CD14-positive monocyte (primary cell): ENCODE measurements at regions not wholly inside any gene's neighbourhood (a gene's known extent, or its start where the extent isn't known, plus 50 kb on each side); places are given as distances from the start of the nearest gene placed in this dataset.

Source experiments
- DNase-seq, 3 donors: peaks; one replicate each; pipeline ENCODE4 v3.0.0-alpha.2; 2011 to 2022
- H2AFZ ChIP-seq: 2 replicates; pipeline ENCODE4 v1.6.0; 2012; ENCODE audit warnings: mild to moderate bottlenecking, low read depth, low read length, inconsistent platforms; ENCODE audit not compliant: insufficient read depth, poor library complexity, severe bottlenecking
- H3K27ac ChIP-seq, 2 donors: 1 replicate in 1 of 2; 2 replicates in 1 of 2; pipeline ENCODE4 v1.5.1; 2012 to 2013; ENCODE audit warnings: low read length in 2 of 2, control low read depth in 1 of 2, inconsistent platforms in 1 of 2, low read depth in 1 of 2, mild to moderate bottlenecking in 1 of 2
- H3K27me3 ChIP-seq, 2 donors: one replicate each; pipeline versions ENCODE4 v1.6.0 to v1.6.1; 2011 to 2013; ENCODE audit warnings: low read length in 2 of 2; ENCODE audit not compliant: control insufficient read depth in 2 of 2, insufficient read depth in 2 of 2
- H3K36me3 ChIP-seq, 2 donors: replicated peaks in 1 of 2; 1 replicate in 1 of 2; 2 replicates in 1 of 2; pipeline versions ENCODE4 v1.5.1 to v1.6.1; 2012 to 2013; ENCODE audit warnings: low read length in 2 of 2, control low read depth in 1 of 2, inconsistent platforms in 1 of 2, mild to moderate bottlenecking in 1 of 2; ENCODE audit not compliant: insufficient read depth in 2 of 2, control insufficient read depth in 1 of 2
- H3K4me1 ChIP-seq, 2 donors: 1 replicate in 1 of 2; 2 replicates in 1 of 2; pipeline versions ENCODE4 v1.5.1 to v1.6.1; 2012 to 2013; ENCODE audit warnings: low read length in 2 of 2, control low read depth in 1 of 2, inconsistent platforms in 1 of 2, mild to moderate bottlenecking in 1 of 2, moderate library complexity in 1 of 2; ENCODE audit not compliant: insufficient read depth in 2 of 2, control insufficient read depth in 1 of 2
- H3K4me2 ChIP-seq: replicated peaks from 2 replicates; pipeline ENCODE3; 2012; ENCODE audit warnings: low read length, moderate library complexity, mild to moderate bottlenecking; ENCODE audit not compliant: poor library complexity, severe bottlenecking; ENCODE audit errors: extremely low read depth
- H3K4me3 ChIP-seq, 3 experiments: fragments of 200-600 bp in 1 of 3; sonication (generic) in 1 of 3; replicated peaks in 1 of 3; 1 replicate in 2 of 3; 2 replicates in 1 of 3; pipeline ENCODE4 v1.5.1; 2011 to 2013; ENCODE audit warnings: low read length in 3 of 3, mild to moderate bottlenecking in 3 of 3, control low read depth in 2 of 3, low read depth in 2 of 3, inconsistent platforms in 1 of 3, moderate library complexity in 1 of 3
- H3K79me2 ChIP-seq: 2 replicates; pipeline ENCODE4 v1.6.0; 2012; ENCODE audit warnings: mild to moderate bottlenecking, control low read depth, inconsistent platforms, low read length, moderate library complexity; ENCODE audit not compliant: insufficient read depth
- H3K9ac ChIP-seq: 2 replicates; pipeline ENCODE4 v1.6.0; 2017; ENCODE audit warnings: low read length, mild to moderate bottlenecking; ENCODE audit not compliant: insufficient read depth, poor library complexity, severe bottlenecking
- H3K9me3 ChIP-seq, 2 donors: replicated peaks in 1 of 2; 1 replicate in 1 of 2; 2 replicates in 1 of 2; pipeline versions ENCODE4 v1.5.1 to v1.6.1; 2012 to 2013; ENCODE audit warnings: low read length in 2 of 2, control low read depth in 1 of 2; ENCODE audit not compliant: control insufficient read depth in 1 of 2, insufficient read depth in 1 of 2
- H4K20me1 ChIP-seq: 2 replicates; pipeline ENCODE4 v1.6.0; 2012; ENCODE audit warnings: mild to moderate bottlenecking, low read length, control low read depth, moderate library complexity; ENCODE audit not compliant: insufficient read depth
- H3K27ac Mint-ChIP-seq, 7 donors: one replicate each; pipeline ENCODE4 v1.8.0; 2020; ENCODE audit warnings: mild to moderate bottlenecking in 7 of 7, mixed read lengths in 7 of 7, moderate library complexity in 6 of 7, inconsistent platforms in 2 of 7
- H3K27me3 Mint-ChIP-seq, 3 donors: one replicate each; pipeline ENCODE4 v1.8.0; 2021 to 2022; ENCODE audit warnings: low read depth in 3 of 3, mild to moderate bottlenecking in 3 of 3, mixed read lengths in 3 of 3, moderate library complexity in 3 of 3, inconsistent platforms in 1 of 3
- H3K36me3 Mint-ChIP-seq, 2 donors: one replicate each; pipeline ENCODE4 v1.8.0; 2020; ENCODE audit warnings: mixed read lengths in 2 of 2, inconsistent platforms in 1 of 2, mild to moderate bottlenecking in 1 of 2
- H3K4me1 Mint-ChIP-seq: one replicate; pipeline ENCODE4 v1.8.0; 2020; ENCODE audit warnings: mild to moderate bottlenecking, mixed read lengths
- H3K4me3 Mint-ChIP-seq, 2 donors: one replicate each; pipeline ENCODE4 v1.8.0; 2020; ENCODE audit warnings: mild to moderate bottlenecking in 2 of 2, mixed read lengths in 2 of 2, moderate library complexity in 1 of 2
- H3K9me3 Mint-ChIP-seq, 7 donors: one replicate each; pipeline ENCODE4 v1.8.0; 2020 to 2022; ENCODE audit warnings: mixed read lengths in 7 of 7, mild to moderate bottlenecking in 6 of 7, moderate library complexity in 6 of 7, inconsistent platforms in 2 of 7
- CTCF ChIP-seq: fragments of 200-600 bp; IDR thresholded peaks from one replicate; pipeline ENCODE4 v1.8.0; 2022; ENCODE audit warnings: antibody characterized with exemption, mild to moderate bottlenecking
- WGBS: methylation state at CpG from one replicate; pipeline ENCODE4 v1.1.5; 2013; ENCODE audit warnings: missing lambda C conversion rate; ENCODE audit not compliant: insufficient coverage; 5-methylcytosine and 5-hydroxymethylcytosine counted together
- intact Hi-C, 2 donors: fragments of 100-400 bp; cut with micrococcal nuclease; formaldehyde crosslinking; loops; one replicate each; pipeline versions ENCODE4 v1.15.0 to v1.15.1; 2023

- H3K27ac ChIP-seq, result no peak overlapping the region
- no peak for DNase-seq
- no peaks in the 10 kb centered on the region for H3K27me3 Mint-ChIP-seq
- no peak overlapping the region for H3K9ac ChIP-seq
- no peak overlapping the region for H3K4me3 Mint-ChIP-seq
- no peaks in the 10 kb centered on the region for H3K9me3 ChIP-seq
- no peak overlapping the region for H3K4me2 ChIP-seq
- no peak overlapping the region for H3K27ac Mint-ChIP-seq
- no peak overlapping the region for H2AFZ ChIP-seq
- H3K9me3 Mint-ChIP-seq, result peaks cover 0 to 4% (median 4%) of the 10 kb centered on the region in 7 donors
- H4K20me1 ChIP-seq, result no peaks in the 10 kb centered on the region
- intact Hi-C loops, result loop anchor here (5.0 to 10.0 kb wide), 3 partner anchors 35 to 293 kb away; no protein-coding TSS in a partner anchor
- peaks cover 0 to 4% of the 10 kb centered on the region in 2 donors for H3K4me1 ChIP-seq
- peaks cover 0 to 3% of the 10 kb centered on the region in 2 donors for H3K36me3 Mint-ChIP-seq
- H3K36me3 ChIP-seq, result no peaks in the 10 kb centered on the region
- no peaks in the 10 kb centered on the region for H3K79me2 ChIP-seq
- no peak overlapping the region for H3K4me3 ChIP-seq
- H3K4me1 Mint-ChIP-seq, result peaks cover 20% of the 10 kb centered on the region
- no peak for TF ChIP-seq CTCF
- WGBS, result 93% methylated on average over 3 of the region's 6 CpGs
- H3K27me3 ChIP-seq, result no peaks in the 10 kb centered on the region
Measured at GRCh38 chr12:93091886-93092648, 163.0 kb upstream of the EEA1 start.

GRCh38 chr12:93092649-93092945 is 163.5 kb upstream of the EEA1 start:
- Histone ChIP-seq H3K36me3 (no peaks in the 10 kb centered on the region), H3K4me1 (peaks cover 0 to 4% of the 10 kb centered on the region in 2 donors), H3K79me2 (no peaks in the 10 kb centered on the region), H3K4me3 (no peak overlapping the region), H3K9me3 (no peaks in the 10 kb centered on the region), H2AFZ (no peak overlapping the region), H3K9ac (no peak overlapping the region), H4K20me1 (no peaks in the 10 kb centered on the region), H3K4me2 (no peak overlapping the region), H3K27me3 (no peaks in the 10 kb centered on the region), H3K27ac (no peak overlapping the region)
- peaks cover 20% of the 10 kb centered on the region for H3K4me1 Mint-ChIP-seq
- TF ChIP-seq CTCF, result no peak
- no peak for DNase-seq
- no peak overlapping the region for H3K27ac Mint-ChIP-seq
- intact Hi-C loops, result loop anchor here (5.0 to 10.0 kb wide), 3 partner anchors 35 to 292 kb away; no protein-coding TSS in a partner anchor
- peaks cover 0 to 3% of the 10 kb centered on the region in 2 donors for H3K36me3 Mint-ChIP-seq
- 91% methylated on average over 5 of the region's 6 CpGs for WGBS
- peaks cover 0 to 4% (median 2%) of the 10 kb centered on the region in 7 donors for H3K9me3 Mint-ChIP-seq
- H3K27me3 Mint-ChIP-seq, result no peaks in the 10 kb centered on the region
- H3K4me3 Mint-ChIP-seq, result no peak overlapping the region
